ENCODE measurements at regions not wholly inside any gene's neighbourhood (a gene's known extent, or its start where the extent isn't known, plus 50 kb on each side); places are given as distances from the start of the nearest gene placed in this dataset.
A peak's percentile ranks its signal among the peaks of the same experiment; 100 is the strongest.

GRCh38 chr1:218953386-218953785 is 220.3 kb upstream of the LYPLAL1 start:
- Histone ChIP-seq H3F3A (ENCODE audit: low read length, unreplicated experiment) (no peaks in the 10 kb centered on the region), H3K79me2 (ENCODE audit: low read length) (no peaks in the 10 kb centered on the region), H4K20me1 (ENCODE audit: low read length) (no peaks in the 10 kb centered on the region), H3K4me2 (ENCODE audit: low read length) (no peak overlapping the region), H3K27me3 (ENCODE audit: low read length) (no peaks in the 10 kb centered on the region), H3K36me3 (ENCODE audit: low read depth, low read length) (no peaks in the 10 kb centered on the region), H3K9me2 (replicated peaks; ENCODE audit: low read length) (no peaks in the 10 kb centered on the region), H3K4me1 (ENCODE audit: insufficient read depth, low read length) (0 out of 2 replicates have a peak, but pooled peaks cover 5% of the 10 kb centered on the region), H3K9ac (ENCODE audit: low read length) (no peak overlapping the region), H3K9me3 (ENCODE audit: low read length) (no peaks in the 10 kb centered on the region), H2AFZ (ENCODE audit: low read length) (no peak overlapping the region), H3K27ac (ENCODE audit: low read length) (no peak overlapping the region), H3K4me3 (ENCODE audit: low read length) (no peak overlapping the region)
- intact Hi-C loops (cut with micrococcal nuclease): no loop called here
- ATAC-seq (no peak), DNase-seq (no peak)
- ChIA-PET POLR2A (ENCODE audit: unreplicated experiment) (interaction anchor here (0.5 kb wide), 1 partner anchor 625 kb away, joined by 4 read pairs; no protein-coding TSS in a partner anchor), CTCF (no interaction called here)
- TF ChIP-seq CTCF (conservative IDR thresholded peaks at IDR 0.05; ENCODE audit: low read depth, low read length) (no peak), EZH2phosphoT487 (IDR thresholded peaks at IDR 0.05; ENCODE audit: borderline replicate concordance, low read length) (no peak), EZH2 (IDR thresholded peaks at IDR 0.05; ENCODE audit: low read length, unreplicated experiment) (no peak)
- BruUV-seq (replicated peaks): no TSS peak

DNA sequence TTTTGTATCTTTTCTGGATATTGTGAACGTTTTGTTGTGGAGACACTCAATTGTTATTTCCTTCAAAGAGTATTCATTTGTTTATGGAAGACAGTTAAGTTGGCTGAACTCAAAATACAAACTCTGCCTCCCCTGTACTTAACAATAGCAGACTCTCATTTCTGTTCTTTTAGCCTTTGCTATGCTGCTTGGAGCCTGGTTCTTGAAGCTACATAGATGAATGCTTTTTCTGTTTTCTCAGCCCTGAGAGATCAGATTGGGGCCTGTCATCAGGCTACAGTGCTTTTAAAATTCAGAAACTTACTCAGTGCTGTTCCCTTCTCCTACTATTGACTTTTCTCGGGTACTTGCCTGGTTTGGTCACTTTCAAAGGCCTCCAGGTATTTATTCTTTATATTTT is 215.7 kb upstream of the LYPLAL1 start:
- ChIA-PET CTCF (no interaction called here), POLR2A (ENCODE audit: unreplicated experiment) (no interaction called here)
- no peaks in the 10 kb centered on the region for H3K9me2 ChIP-seq (replicated peaks; ENCODE audit: low read length)
- no peak overlapping the region for H3K27ac ChIP-seq (ENCODE audit: low read length)
- H3K79me2 ChIP-seq (ENCODE audit: low read length): no peaks in the 10 kb centered on the region
- no peaks in the 10 kb centered on the region for H3F3A ChIP-seq (ENCODE audit: low read length, unreplicated experiment)
- H3K9me3 ChIP-seq (ENCODE audit: low read length): no peaks in the 10 kb centered on the region
- TF ChIP-seq EZH2 (IDR thresholded peaks at IDR 0.05; ENCODE audit: low read length, unreplicated experiment) (no peak), EZH2phosphoT487 (IDR thresholded peaks at IDR 0.05; ENCODE audit: borderline replicate concordance, low read length) (no peak), CTCF (conservative IDR thresholded peaks at IDR 0.05; ENCODE audit: low read depth, low read length) (no peak)
- intact Hi-C loops (cut with micrococcal nuclease): no loop called here
- H3K36me3 ChIP-seq (ENCODE audit: low read depth, low read length): no peaks in the 10 kb centered on the region
- H3K4me2 ChIP-seq (ENCODE audit: low read length): no peak overlapping the region
- peak; percentile 22 for ATAC-seq
- BruUV-seq (replicated peaks): no TSS peak
- no peak overlapping the region for H3K9ac ChIP-seq (ENCODE audit: low read length)
- 0 out of 2 replicates have a peak, but pooled peaks cover 5% of the 10 kb centered on the region for H3K4me1 ChIP-seq (ENCODE audit: insufficient read depth, low read length)
- H3K27me3 ChIP-seq (ENCODE audit: low read length): no peaks in the 10 kb centered on the region
- no peaks in the 10 kb centered on the region for H4K20me1 ChIP-seq (ENCODE audit: low read length)
- peak overlapping the region; percentile 34 for H2AFZ ChIP-seq (ENCODE audit: low read length)
- DNase-seq: peak; percentile 35
- H3K4me3 ChIP-seq (ENCODE audit: low read length): no peak overlapping the region

DNA sequence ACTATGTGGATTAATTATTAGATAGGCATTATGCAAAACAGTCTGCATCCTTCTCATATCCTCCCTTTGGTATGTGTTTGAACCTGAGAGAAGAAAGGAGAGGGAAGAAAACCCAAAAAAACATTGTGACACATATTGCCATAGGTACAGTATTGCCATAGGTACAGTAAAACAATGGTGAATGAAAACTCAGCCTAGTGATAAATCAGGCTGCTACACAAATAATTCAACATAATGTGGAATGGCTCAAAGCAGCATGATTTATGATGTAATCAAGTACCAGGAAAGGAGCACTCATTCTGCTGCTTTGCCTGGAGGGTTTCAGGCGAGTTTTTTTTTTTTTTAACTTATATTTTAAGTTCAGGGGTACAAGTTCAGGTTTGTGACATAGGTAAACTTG is 213.9 kb upstream of the LYPLAL1 start:
- no peak for DNase-seq
- no peak overlapping the region for H3K4me3 ChIP-seq (ENCODE audit: low read length)
- H3K36me3 ChIP-seq (ENCODE audit: low read depth, low read length): no peaks in the 10 kb centered on the region
- no peak overlapping the region for H2AFZ ChIP-seq (ENCODE audit: low read length)
- no peaks in the 10 kb centered on the region for H3K27me3 ChIP-seq (ENCODE audit: low read length)
- ChIA-PET CTCF (no interaction called here), POLR2A (ENCODE audit: unreplicated experiment) (interaction anchor here (0.7 kb wide), 1 partner anchor 313 kb away, joined by 3 read pairs; no protein-coding TSS in a partner anchor)
- no peaks in the 10 kb centered on the region for H3K9me2 ChIP-seq (replicated peaks; ENCODE audit: low read length)
- ATAC-seq: no peak
- intact Hi-C loops (cut with micrococcal nuclease): no loop called here
- H3K79me2 ChIP-seq (ENCODE audit: low read length): no peaks in the 10 kb centered on the region
- H3F3A ChIP-seq (ENCODE audit: low read length, unreplicated experiment): no peaks in the 10 kb centered on the region
- H3K4me1 ChIP-seq (ENCODE audit: insufficient read depth, low read length): 0 out of 2 replicates have a peak, but pooled peaks cover 5% of the 10 kb centered on the region
- H3K9ac ChIP-seq (ENCODE audit: low read length): no peak overlapping the region
- no peaks in the 10 kb centered on the region for H3K9me3 ChIP-seq (ENCODE audit: low read length)
- H3K4me2 ChIP-seq (ENCODE audit: low read length): no peak overlapping the region
- no TSS peak for BruUV-seq (replicated peaks)
- no peak for TF ChIP-seq EZH2 (IDR thresholded peaks at IDR 0.05; ENCODE audit: low read length, unreplicated experiment)
- no peak for TF ChIP-seq EZH2phosphoT487 (IDR thresholded peaks at IDR 0.05; ENCODE audit: borderline replicate concordance, low read length)
- no peak for TF ChIP-seq CTCF (conservative IDR thresholded peaks at IDR 0.05; ENCODE audit: low read depth, low read length)
- no peaks in the 10 kb centered on the region for H4K20me1 ChIP-seq (ENCODE audit: low read length)
- H3K27ac ChIP-seq (ENCODE audit: low read length): no peak overlapping the region
